ENCODE measurements at regions not wholly inside any gene's neighbourhood (a gene's known extent, or its start where the extent isn't known, plus 50 kb on each side); places are given as distances from the start of the nearest gene placed in this dataset.

DNA sequence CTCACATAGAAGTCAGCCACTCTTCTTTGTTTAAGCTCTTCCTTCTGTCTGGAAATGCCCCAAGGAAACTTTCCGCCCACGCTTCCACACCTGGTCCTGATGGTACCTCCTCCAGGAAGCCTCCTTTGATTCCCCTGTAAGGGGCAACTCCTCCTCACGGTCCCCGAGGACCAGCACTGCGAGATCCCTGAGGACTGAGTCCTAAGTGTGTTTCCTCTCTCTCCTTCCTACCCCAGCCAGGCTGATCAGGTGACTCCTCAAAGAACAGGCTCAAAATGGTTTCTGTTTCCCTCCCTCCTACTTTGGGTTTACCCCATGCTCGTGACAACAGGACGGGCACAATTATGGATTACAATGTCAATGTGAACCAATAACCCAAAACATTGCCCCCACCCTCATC lies 63.0 kb upstream of the MED9 start:
- TF ChIP-seq, protein P1, sequence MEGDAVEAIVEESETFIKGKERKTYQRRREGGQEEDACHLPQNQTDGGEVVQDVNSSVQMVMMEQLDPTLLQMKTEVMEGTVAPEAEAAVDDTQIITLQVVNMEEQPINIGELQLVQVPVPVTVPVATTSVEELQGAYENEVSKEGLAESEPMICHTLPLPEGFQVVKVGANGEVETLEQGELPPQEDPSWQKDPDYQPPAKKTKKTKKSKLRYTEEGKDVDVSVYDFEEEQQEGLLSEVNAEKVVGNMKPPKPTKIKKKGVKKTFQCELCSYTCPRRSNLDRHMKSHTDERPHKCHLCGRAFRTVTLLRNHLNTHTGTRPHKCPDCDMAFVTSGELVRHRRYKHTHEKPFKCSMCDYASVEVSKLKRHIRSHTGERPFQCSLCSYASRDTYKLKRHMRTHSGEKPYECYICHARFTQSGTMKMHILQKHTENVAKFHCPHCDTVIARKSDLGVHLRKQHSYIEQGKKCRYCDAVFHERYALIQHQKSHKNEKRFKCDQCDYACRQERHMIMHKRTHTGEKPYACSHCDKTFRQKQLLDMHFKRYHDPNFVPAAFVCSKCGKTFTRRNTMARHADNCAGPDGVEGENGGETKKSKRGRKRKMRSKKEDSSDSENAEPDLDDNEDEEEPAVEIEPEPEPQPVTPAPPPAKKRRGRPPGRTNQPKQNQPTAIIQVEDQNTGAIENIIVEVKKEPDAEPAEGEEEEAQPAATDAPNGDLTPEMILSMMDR (IDR thresholded peaks at IDR 0.05 in 2 of 3, conservative IDR thresholded peaks at IDR 0.05 in 1 of 3; ENCODE audit: borderline replicate concordance in 1 of 3, insufficient read depth in 1 of 3, low read depth in 2 of 3, low read length in 2 of 3), result no peak
- TF ChIP-seq POLR2AphosphoS5 (IDR thresholded peaks at IDR 0.05; ENCODE audit: low read depth, low read length), result no peak
- TF ChIP-seq ZFX (IDR thresholded peaks at IDR 0.05), result no peak
